HEK293T (cell line): ENCODE measurements at regions not wholly inside any gene's neighbourhood (a gene's known extent, or its start where the extent isn't known, plus 50 kb on each side); places are given as distances from the start of the nearest gene placed in this dataset.

ENCODE experiments used
- ARNT ChIP-seq: fragments of 450-650 bp; IDR thresholded peaks from 2 replicates; pipeline ENCODE4 v1.6.1; 2017; ENCODE audit warnings: mild to moderate bottlenecking
- BHLHE40 ChIP-seq: fragments of 450-650 bp; IDR thresholded peaks from 2 replicates; pipeline ENCODE4 v1.6.1; 2016; ENCODE audit warnings: mild to moderate bottlenecking, moderate library complexity, borderline replicate concordance
- ELF4 ChIP-seq: fragments of 450-650 bp; IDR thresholded peaks from 2 replicates; pipeline ENCODE4 v1.6.1; 2017; ENCODE audit warnings: antibody characterized with exemption
- FOXM1 ChIP-seq: fragments of 450-650 bp; IDR thresholded peaks from 2 replicates; pipeline ENCODE4 v1.6.1; 2017; ENCODE audit warnings: mild to moderate bottlenecking, borderline replicate concordance
- PKNOX1 ChIP-seq: fragments of 450-650 bp; IDR thresholded peaks from 2 replicates; pipeline ENCODE4 v1.6.1; 2016

- TF ChIP-seq BHLHE40 = no peak
- no peak for TF ChIP-seq ELF4
- TF ChIP-seq ARNT = no peak
- TF ChIP-seq FOXM1 = no peak
- TF ChIP-seq PKNOX1 = no peak
These were observed 312.7 kb downstream of the MFSD1 start for GRCh38 chr3:159114582-159114981.
